Ishikawa (cell line): ENCODE measurements at regions not wholly inside any gene's neighbourhood (a gene's known extent, or its start where the extent isn't known, plus 50 kb on each side); places are given as distances from the start of the nearest gene placed in this dataset.

Source experiments
- CEBPB ChIP-seq: IDR thresholded peaks from 2 replicates; pipeline ENCODE4 v1.6.1; 2012
- CREB1 ChIP-seq: IDR thresholded peaks from 2 replicates; pipeline ENCODE4 v1.6.1; 2012; ENCODE audit warnings: low read depth
- EGR1 ChIP-seq: IDR thresholded peaks from 2 replicates; pipeline ENCODE4 v1.6.1; 2012
- EP300 ChIP-seq: IDR thresholded peaks from 2 replicates; pipeline ENCODE4 v1.6.1; 2012; ENCODE audit warnings: borderline replicate concordance
- FOXM1 ChIP-seq: IDR thresholded peaks from 2 replicates; pipeline ENCODE4 v1.6.1; 2012; ENCODE audit warnings: low read depth, borderline replicate concordance
- MAX ChIP-seq: IDR thresholded peaks from 2 replicates; pipeline ENCODE4 v1.6.1; 2012
- NFIC ChIP-seq: IDR thresholded peaks from 2 replicates; pipeline ENCODE4 v1.6.1; 2012
- RAD21 ChIP-seq: IDR thresholded peaks from 2 replicates; pipeline ENCODE4 v1.6.1; 2012; ENCODE audit warnings: low read depth
- REST ChIP-seq: IDR thresholded peaks from 2 replicates; pipeline ENCODE4 v1.6.1; 2012; ENCODE audit warnings: low read depth, mild to moderate bottlenecking
- TAF1 ChIP-seq: IDR thresholded peaks from 2 replicates; pipeline ENCODE4 v1.6.1; 2012; ENCODE audit warnings: low read depth, mild to moderate bottlenecking
- TCF12 ChIP-seq: IDR thresholded peaks from 2 replicates; pipeline ENCODE4 v1.6.1; 2012; ENCODE audit warnings: low read depth
- TEAD4 ChIP-seq: IDR thresholded peaks from 2 replicates; pipeline ENCODE4 v1.6.1; 2012
- USF1 ChIP-seq: IDR thresholded peaks from 2 replicates; pipeline ENCODE4 v1.6.1; 2012
- YY1 ChIP-seq: IDR thresholded peaks from 2 replicates; pipeline ENCODE4 v1.6.1; 2012; ENCODE audit warnings: low read depth
- ZBTB7A ChIP-seq: IDR thresholded peaks from 2 replicates; pipeline ENCODE4 v1.6.1; 2012; ENCODE audit warnings: low read depth

- no peak for TF ChIP-seq TCF12
- TF ChIP-seq ZBTB7A = no peak
- no peak for TF ChIP-seq EGR1
- TF ChIP-seq USF1 = no peak
- TF ChIP-seq RAD21 = no peak
- TF ChIP-seq CEBPB = no peak
- no peak for TF ChIP-seq CREB1
- TF ChIP-seq TEAD4 = no peak
- TF ChIP-seq YY1 = no peak
- no peak for TF ChIP-seq EP300
- no peak for TF ChIP-seq REST
Measured at GRCh38 chr1:218624052-218624451, 278.9 kb downstream of the TGFB2 start.

GRCh38 chr1:218625393-218625792, 280.3 kb downstream of the TGFB2 start:
- TF ChIP-seq USF1 (no peak), NFIC (no peak), RAD21 (no peak), CEBPB (no peak), MAX (no peak), TAF1 (no peak), YY1 (no peak), TEAD4 (no peak), ZBTB7A (no peak), TCF12 (no peak), FOXM1 (no peak), EP300 (no peak), REST (no peak), EGR1 (no peak), CREB1 (no peak)

- no peak for TF ChIP-seq REST
- TF ChIP-seq TAF1 = no peak
- no peak for TF ChIP-seq TCF12
- TF ChIP-seq FOXM1 = no peak
- TF ChIP-seq YY1 = no peak
- TF ChIP-seq USF1 = no peak
- no peak for TF ChIP-seq CEBPB
- no peak for TF ChIP-seq MAX
- TF ChIP-seq ZBTB7A = no peak
Measured at GRCh38 chr1:218633238-218633988, 288.3 kb downstream of the TGFB2 start.

GRCh38 chr1:218634212-218634611, 289.1 kb downstream of the TGFB2 start:
- TF ChIP-seq ZBTB7A = no peak
- TF ChIP-seq USF1 = no peak
- TF ChIP-seq YY1 = no peak
- TF ChIP-seq EP300 = no peak
- no peak for TF ChIP-seq FOXM1
- no peak for TF ChIP-seq TCF12
- TF ChIP-seq CEBPB = no peak
- TF ChIP-seq TEAD4 = no peak
- no peak for TF ChIP-seq EGR1
- no peak for TF ChIP-seq CREB1
- no peak for TF ChIP-seq RAD21
- no peak for TF ChIP-seq NFIC
- no peak for TF ChIP-seq TAF1
- TF ChIP-seq MAX = no peak
- TF ChIP-seq REST = no peak
